Fibroblast of the aortic adventitia (primary cell): ENCODE measurements at regions not wholly inside any gene's neighbourhood (a gene's known extent, or its start where the extent isn't known, plus 50 kb on each side); places are given as distances from the start of the nearest gene placed in this dataset.
A peak's percentile ranks its signal among the peaks of the same experiment; 100 is the strongest.
"Not testable (repeated sequence)": the region's sequence is repeated elsewhere in the genome, so short reads cannot be mapped to it uniquely, and the experiment has no call there.

Experiments used
- DNase-seq: peaks from one replicate; pipeline ENCODE4 v3.0.0-alpha.2; 2010; ENCODE audit warnings: low read depth
- H3K4me3 ChIP-seq: 2 replicates; pipeline ENCODE4 v1.5.1; 2011; ENCODE audit warnings: low read depth, mild to moderate bottlenecking, control low read depth, low read length, moderate library complexity
- CTCF ChIP-seq: IDR thresholded peaks from 2 replicates; pipeline ENCODE4 v1.5.1; 2011; ENCODE audit warnings: mild to moderate bottlenecking, low read length, control low read depth, inconsistent platforms; ENCODE audit not compliant: insufficient read depth

GRCh38 chrX:74358013-74358412, 54.0 kb downstream of the ZCCHC13 start:
- DNase-seq, H3K4me3 ChIP-seq: not testable (repeated sequence)

- TF ChIP-seq CTCF = no peak
Observed at GRCh38 chrX:74363914-74364313, 57.4 kb upstream of the SLC16A2 start.

GRCh38 chrX:74369666-74370065, 51.6 kb upstream of the SLC16A2 start:
- DNase-seq = no peak
- TF ChIP-seq CTCF = no peak
- H3K4me3 ChIP-seq = no peak overlapping the region

More at GRCh38 chrX:74363914-74364313, 57.4 kb upstream of the SLC16A2 start:
- H3K4me3 ChIP-seq = no peak overlapping the region
- no peak for DNase-seq

- no peak overlapping the region for H3K4me3 ChIP-seq
- no peak for TF ChIP-seq CTCF
- no peak for DNase-seq
Observed at GRCh38 chrX:74370487-74370886, 50.8 kb upstream of the SLC16A2 start.

GRCh38 chrX:74371425-74372222, 49.7 kb upstream of the SLC16A2 start:
- TF ChIP-seq CTCF = no peak
- DNase-seq = peak; percentile 45
- H3K4me3 ChIP-seq = no peak overlapping the region
